ENCODE measurements at regions not wholly inside any gene's neighbourhood (a gene's known extent, or its start where the extent isn't known, plus 50 kb on each side); places are given as distances from the start of the nearest gene placed in this dataset.

DNA sequence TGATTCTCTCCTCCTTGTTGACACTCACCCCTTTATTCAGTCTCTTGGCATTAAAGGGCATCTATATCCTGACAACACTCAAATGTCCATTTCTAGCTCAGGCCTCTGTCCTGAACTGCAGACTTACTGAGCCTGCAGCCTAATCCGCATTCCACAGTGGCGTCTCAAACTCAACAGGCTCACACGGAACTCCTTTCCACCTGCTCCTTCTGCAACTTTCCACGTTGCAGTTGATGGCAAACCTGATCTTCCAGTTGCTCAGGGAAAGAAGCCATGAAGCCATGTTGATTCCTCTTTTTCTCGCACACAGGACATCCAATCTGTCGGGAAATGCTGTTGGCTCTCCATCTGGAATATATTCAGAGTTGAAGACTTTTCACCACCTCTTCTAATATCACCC, 522.4 kb downstream of the CCSER2 start:
- no peak for TF ChIP-seq GATA2 (IDR thresholded peaks at IDR 0.05; ENCODE audit: low read depth, low read length)
- no peak for TF ChIP-seq GATA3 (IDR thresholded peaks at IDR 0.05; ENCODE audit: low read depth, low read length)
